Heart right ventricle (tissue), 16 donors: ENCODE measurements at regions not wholly inside any gene's neighbourhood (a gene's known extent, or its start where the extent isn't known, plus 50 kb on each side); places are given as distances from the start of the nearest gene placed in this dataset.

Source experiments
- ATAC-seq, 8 donors: fragments of 200-7000 bp; cut with Tn5 transposase; one replicate each; pipeline ENCODE4 v1.9.1; 2020; ENCODE audit warnings: mild to moderate bottlenecking in 8 of 8, moderate library complexity in 8 of 8, moderate number of reproducible peaks in 1 of 8
- DNase-seq, 2 donors: peaks; one replicate each; pipeline ENCODE4 v3.0.0-alpha.2; 2020
- H3K27ac ChIP-seq, 10 donors: fragments of 200-600 bp; sonication (generic) in 2 of 10; one replicate each; pipeline versions ENCODE4 v1.5.0 to v1.8.0; 2020 to 2022; ENCODE audit warnings: mild to moderate bottlenecking in 3 of 10
- H3K27me3 ChIP-seq, 7 donors: fragments of 200-600 bp; one replicate each; pipeline ENCODE4 v1.8.0; 2021 to 2022; ENCODE audit warnings: mild to moderate bottlenecking in 2 of 7
- H3K36me3 ChIP-seq, 9 donors: fragments of 200-600 bp; sonication (generic) in 1 of 9; one replicate each; pipeline versions ENCODE4 v1.5.0 to v1.8.0; 2020 to 2022; ENCODE audit warnings: mild to moderate bottlenecking in 2 of 9
- H3K4me1 ChIP-seq, 9 donors: fragments of 200-600 bp; sonication (generic) in 1 of 9; one replicate each; pipeline versions ENCODE4 v1.5.0 to v1.8.0; 2020 to 2022; ENCODE audit warnings: mild to moderate bottlenecking in 4 of 9
- H3K4me3 ChIP-seq, 10 donors: fragments of 200-600 bp; sonication (generic) in 2 of 10; one replicate each; pipeline versions ENCODE4 v1.5.0 to v1.8.0; 2020 to 2022; ENCODE audit warnings: mild to moderate bottlenecking in 7 of 10, moderate library complexity in 2 of 10
- H3K9me3 ChIP-seq, 11 donors: fragments of 200-600 bp in 10 of 11; sonication (generic) in 2 of 11; one replicate each; pipeline versions ENCODE4 v1.5.0 to v1.8.0; 2013 to 2022; ENCODE audit warnings: mild to moderate bottlenecking in 2 of 11, control low read depth in 1 of 11, moderate library complexity in 1 of 11
- CTCF ChIP-seq, 9 donors: fragments of 200-600 bp; sonication (generic) in 2 of 9; IDR thresholded peaks; one replicate each; pipeline versions ENCODE4 v1.5.0 to v1.8.0; 2021 to 2022; ENCODE audit warnings: antibody characterized with exemption in 9 of 9, mild to moderate bottlenecking in 5 of 9, moderate library complexity in 1 of 9
- WGBS, 2 donors: extraction: QIAGEN DNeasy Blood & Tissue Kit; methylation state at CpG; one replicate each; pipeline ENCODE4 v1.1.7; 2013; ENCODE audit warnings: inconsistent platforms in 1 of 2; 5-methylcytosine and 5-hydroxymethylcytosine counted together
- intact Hi-C, 10 donors: fragments of 100-400 bp; cut with DNase I; formaldehyde crosslinking; loops; one replicate each; pipeline versions ENCODE4 v1.11.1 to v1.14.2; 2022
- donor health status: Arrhythmogenic right ventricular cardiomyopathy.
- donor health status: ischemic (EF 13 %, LVEDD 7.1; RV severe dilation, severe dysfunction).
- donor health status: healthy with polysubstance abuse.
- donor health status: DM: no; HTN: yes; CAD: no.
- donor health status: DM: no; HTN: no; CAD: no.
- donor health status: ischemic (EF 25% LVEDD 6.9; RV normal size, moderate dysfunction).
- donor health status: ischemic (EF 25% LVEDD 5.7; RV mildly dilated, moderate dysfunction).
- donor health status: healthy.
- donor health status: DM: yes; HTN: yes; CAD: no.
- donor health status: Ischemic cardiomyopathy.
- donor health status: ischemic (EF 35%, LVEDD 5.7; RV mildly dilated, moderate dysfunction).
- donor health status: nonischemic (EF 11% LVEDD 7.7; RV severe dilation, severe dysfunction).
- donor health status: DM: yes; HTN: yes; CAD: no.
- donor health status: PGD.
- donor health status: ischemic (EF 29% LVEDD 5.4; RV normal size, mild dysfunction).
- donor health status: nonischemic (EF 23%, LVEDD 6.1; RV moderate dilation, normal function).

GRCh38 chr4:89368861-89369260 lies 61.3 kb upstream of the GPRIN3 start:
- Histone ChIP-seq H3K36me3 (no peaks in the 10 kb centered on the region), H3K27ac (no peak overlapping the region), H3K4me3 (no peak overlapping the region), H3K4me1 (peaks cover 0 to 15% (median 0%) of the 10 kb centered on the region in 9 donors), H3K27me3 (no peaks in the 10 kb centered on the region), H3K9me3 (peaks cover 0 to 10% (median 0%) of the 10 kb centered on the region in 11 donors)
- no peak for DNase-seq
- intact Hi-C loops, result no loop called here
- WGBS, 2 donors, result 73 to 80% methylated on average over 2 of the region's 2 CpGs
- peak in 1 of 8 donors; percentile 31 for ATAC-seq
- no peak for TF ChIP-seq CTCF (IDR thresholded peaks at IDR 0.05)

- Histone ChIP-seq H3K36me3 (no peaks in the 10 kb centered on the region), H3K4me1 (peaks cover 0 to 15% (median 0%) of the 10 kb centered on the region in 9 donors), H3K4me3 (no peak overlapping the region), H3K27me3 (no peaks in the 10 kb centered on the region), H3K27ac (no peak overlapping the region), H3K9me3 (peaks cover 0 to 10% (median 0%) of the 10 kb centered on the region in 11 donors)
- intact Hi-C loops, result no loop called here
- TF ChIP-seq CTCF (IDR thresholded peaks at IDR 0.05), result no peak
- DNase-seq, result no peak
- WGBS, 2 donors, result 88 to 92% methylated on average over 2 of the region's 2 CpGs
- no peak for ATAC-seq
Measured at GRCh38 chr4:89365776-89366175, 58.2 kb upstream of the GPRIN3 start.

GRCh38 chr4:89365375-89365774 lies 57.8 kb upstream of the GPRIN3 start:
- ATAC-seq, result no peak
- intact Hi-C loops, result no loop called here

GRCh38 chr4:89364541-89364940 lies 56.9 kb upstream of the GPRIN3 start:
- Histone ChIP-seq H3K27ac (no peak overlapping the region), H3K9me3 (peaks cover 0 to 10% (median 0%) of the 10 kb centered on the region in 11 donors), H3K36me3 (no peaks in the 10 kb centered on the region), H3K27me3 (no peaks in the 10 kb centered on the region), H3K4me1 (peaks cover 0 to 11% (median 0%) of the 10 kb centered on the region in 9 donors), H3K4me3 (no peak overlapping the region)
- intact Hi-C loops, result no loop called here
- ATAC-seq, result no peak
- TF ChIP-seq CTCF (IDR thresholded peaks at IDR 0.05), result no peak
- 96 to 97% methylated on average over 4 of the region's 4 CpGs for WGBS, 2 donors
- no peak for DNase-seq

More at GRCh38 chr4:89365375-89365774, 57.8 kb upstream of the GPRIN3 start:
- peaks cover 0 to 15% (median 0%) of the 10 kb centered on the region in 9 donors for H3K4me1 ChIP-seq
- H3K4me3 ChIP-seq, result no peak overlapping the region
- no peak overlapping the region for H3K27ac ChIP-seq
- TF ChIP-seq CTCF (IDR thresholded peaks at IDR 0.05), result no peak
- peaks cover 0 to 10% (median 0%) of the 10 kb centered on the region in 11 donors for H3K9me3 ChIP-seq
- H3K27me3 ChIP-seq, result no peaks in the 10 kb centered on the region
- H3K36me3 ChIP-seq, result no peaks in the 10 kb centered on the region
- no peak for DNase-seq
